Loucy (cell line): ENCODE measurements at regions not wholly inside any gene's neighbourhood (a gene's known extent, or its start where the extent isn't known, plus 50 kb on each side); places are given as distances from the start of the nearest gene placed in this dataset.

ENCODE experiments used
- CTCF ChIP-seq: fragments of 200-600 bp; sonication (generic); conservative IDR thresholded peaks from 2 replicates; pipeline ENCODE4 v1.5.1; 2014; ENCODE audit warnings: mild to moderate bottlenecking, antibody characterized with exemption, low read length
- EZH2phosphoT487 ChIP-seq: fragments of 200-600 bp; IDR thresholded peaks from 2 replicates; pipeline ENCODE4 v1.6.1; 2018; ENCODE audit warnings: antibody characterized with exemption, mild to moderate bottlenecking, moderate library complexity, borderline replicate concordance

DNA sequence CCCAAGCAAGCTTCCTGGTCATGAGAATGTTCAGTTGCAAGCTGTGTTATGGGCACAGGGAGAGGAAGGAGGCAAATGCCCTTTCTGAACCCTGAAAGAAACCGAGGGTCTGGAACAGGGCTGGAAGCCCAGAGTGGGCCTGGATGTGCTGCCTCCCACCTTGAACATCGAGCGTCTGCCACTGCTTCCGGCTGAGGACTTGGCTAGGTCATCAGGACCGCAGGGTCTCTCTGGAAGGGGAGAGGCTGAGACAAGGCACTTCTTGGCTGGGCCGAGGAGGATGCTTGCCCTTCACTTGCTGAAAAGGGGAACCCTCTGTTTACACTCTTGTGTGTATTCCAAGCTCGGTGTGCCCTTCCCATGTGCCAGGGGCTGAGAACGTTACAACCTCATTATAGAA lies 168.0 kb upstream of the C1orf174 start:
- TF ChIP-seq CTCF = no peak
- no peak for TF ChIP-seq EZH2phosphoT487
